Endothelial cell of umbilical vein (primary cell): ENCODE measurements at regions not wholly inside any gene's neighbourhood (a gene's known extent, or its start where the extent isn't known, plus 50 kb on each side); places are given as distances from the start of the nearest gene placed in this dataset.

Source experiments
- EZH2 ChIP-seq: IDR thresholded peaks from 2 replicates; pipeline ENCODE4 v1.6.1; 2012; ENCODE audit warnings: borderline replicate concordance, low read depth, mild to moderate bottlenecking, moderate library complexity, low read length, inconsistent platforms; ENCODE audit not compliant: severe bottlenecking
- FOS ChIP-seq: IDR thresholded peaks from 2 replicates; pipeline ENCODE4 v1.6.1; 2011; ENCODE audit warnings: mild to moderate bottlenecking, low read length, moderate library complexity, borderline replicate concordance; ENCODE audit not compliant: insufficient read depth
- JUN ChIP-seq: IDR thresholded peaks from 2 replicates; pipeline ENCODE4 v1.6.1; 2011; ENCODE audit warnings: borderline replicate concordance, low read depth; ENCODE audit not compliant: insufficient read length, insufficient read depth
- MYC ChIP-seq: IDR thresholded peaks from one replicate; pipeline ENCODE4 v1.6.1; 2011; ENCODE audit warnings: mild to moderate bottlenecking, low read depth, low read length
- POLR2A ChIP-seq: IDR thresholded peaks from 2 replicates; pipeline ENCODE4 v1.6.1; 2012; ENCODE audit warnings: low read depth, mild to moderate bottlenecking, control low read depth, low read length
- POLR2AphosphoS5 ChIP-seq: IDR thresholded peaks from 2 replicates; pipeline ENCODE4 v1.6.1; 2012; ENCODE audit warnings: low read depth, mild to moderate bottlenecking, control low read depth, low read length, moderate library complexity; ENCODE audit not compliant: insufficient read depth
- TF ChIP-seq, protein P1 (sequence below), 2 donors: IDR thresholded peaks; 1 replicate in 1 of 2; 2 replicates in 1 of 2; pipeline ENCODE4 v1.5.1; 2011; ENCODE audit warnings: low read length in 2 of 2, mild to moderate bottlenecking in 2 of 2, moderate library complexity in 2 of 2, control low read depth in 1 of 2, inconsistent platforms in 1 of 2, low read depth in 1 of 2; ENCODE audit not compliant: insufficient read depth in 1 of 2; ENCODE audit errors: extremely low read depth in 1 of 2
- TF ChIP-seq, protein P2 (sequence below): IDR thresholded peaks from 2 replicates; pipeline ENCODE4 v1.6.1; 2011; ENCODE audit not compliant: insufficient read depth, insufficient read length

DNA sequence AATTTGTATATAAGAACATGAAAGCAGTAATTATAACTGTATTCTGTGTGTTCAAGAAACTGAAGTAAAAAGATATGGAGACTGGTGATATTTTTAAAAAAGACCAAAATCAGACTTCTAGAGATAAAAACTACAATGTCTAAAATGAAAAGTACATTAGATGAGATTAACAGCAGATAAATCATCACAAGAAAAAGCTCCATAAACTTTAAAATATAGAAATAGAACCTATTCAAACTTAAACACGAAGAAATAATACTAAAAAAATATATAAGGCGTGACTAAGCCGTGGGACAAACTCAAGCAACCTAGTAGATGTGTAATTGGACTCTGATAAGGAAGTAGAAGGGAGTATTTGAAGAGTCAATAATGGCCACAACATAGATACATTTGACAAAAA lies 189.1 kb upstream of the ZMIZ1 start:
- TF ChIP-seq POLR2AphosphoS5 (no peak), FOS (no peak), POLR2A (no peak), MYC (no peak), EZH2 (no peak), JUN (no peak)
- TF ChIP-seq, protein P1, sequence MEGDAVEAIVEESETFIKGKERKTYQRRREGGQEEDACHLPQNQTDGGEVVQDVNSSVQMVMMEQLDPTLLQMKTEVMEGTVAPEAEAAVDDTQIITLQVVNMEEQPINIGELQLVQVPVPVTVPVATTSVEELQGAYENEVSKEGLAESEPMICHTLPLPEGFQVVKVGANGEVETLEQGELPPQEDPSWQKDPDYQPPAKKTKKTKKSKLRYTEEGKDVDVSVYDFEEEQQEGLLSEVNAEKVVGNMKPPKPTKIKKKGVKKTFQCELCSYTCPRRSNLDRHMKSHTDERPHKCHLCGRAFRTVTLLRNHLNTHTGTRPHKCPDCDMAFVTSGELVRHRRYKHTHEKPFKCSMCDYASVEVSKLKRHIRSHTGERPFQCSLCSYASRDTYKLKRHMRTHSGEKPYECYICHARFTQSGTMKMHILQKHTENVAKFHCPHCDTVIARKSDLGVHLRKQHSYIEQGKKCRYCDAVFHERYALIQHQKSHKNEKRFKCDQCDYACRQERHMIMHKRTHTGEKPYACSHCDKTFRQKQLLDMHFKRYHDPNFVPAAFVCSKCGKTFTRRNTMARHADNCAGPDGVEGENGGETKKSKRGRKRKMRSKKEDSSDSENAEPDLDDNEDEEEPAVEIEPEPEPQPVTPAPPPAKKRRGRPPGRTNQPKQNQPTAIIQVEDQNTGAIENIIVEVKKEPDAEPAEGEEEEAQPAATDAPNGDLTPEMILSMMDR (IDR thresholded peaks at IDR 0.05; ENCODE audit: extremely low read depth in 1 of 2, insufficient read depth in 1 of 2, low read depth in 1 of 2, low read length in 2 of 2), result no peak
- TF ChIP-seq, protein P2, sequence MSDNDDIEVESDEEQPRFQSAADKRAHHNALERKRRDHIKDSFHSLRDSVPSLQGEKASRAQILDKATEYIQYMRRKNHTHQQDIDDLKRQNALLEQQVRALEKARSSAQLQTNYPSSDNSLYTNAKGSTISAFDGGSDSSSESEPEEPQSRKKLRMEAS, result no peak
